SU-DHL-6 (cell line): ENCODE measurements at regions not wholly inside any gene's neighbourhood (a gene's known extent, or its start where the extent isn't known, plus 50 kb on each side); places are given as distances from the start of the nearest gene placed in this dataset.

ENCODE experiments used
- H2AFZ ChIP-seq: fragments of 200-600 bp; sonication (generic); 2 replicates; pipeline ENCODE4 v1.6.1; 2014; ENCODE audit warnings: low read depth, mild to moderate bottlenecking, moderate library complexity, mixed read lengths, antibody characterized with exemption, low read length; ENCODE audit not compliant: severe bottlenecking
- H3F3A ChIP-seq: fragments of 200-600 bp; shearing (Covaris generic); 2 replicates; pipeline ENCODE4 v1.6.0; 2016; ENCODE audit warnings: antibody characterized with exemption, mild to moderate bottlenecking; ENCODE audit not compliant: insufficient read depth
- H3K27ac ChIP-seq: fragments of 200-600 bp; sonication (generic); 2 replicates; pipeline ENCODE4 v1.5.1; 2016; ENCODE audit warnings: low read depth, mild to moderate bottlenecking, low read length, moderate library complexity, mixed read lengths
- H3K27me3 ChIP-seq: fragments of 200-600 bp; sonication (generic), shearing (Covaris generic); 2 replicates; pipeline ENCODE4 v1.6.0; 2014; ENCODE audit warnings: mild to moderate bottlenecking, low read length
- H3K36me3 ChIP-seq: fragments of 200-600 bp; sonication (generic); 2 replicates; pipeline ENCODE4 v1.6.1; 2014; ENCODE audit warnings: mild to moderate bottlenecking, low read length, mixed read lengths
- H3K4me2 ChIP-seq: fragments of 300-600, 200-600 bp; shearing (Covaris generic), sonication (generic); 2 replicates; pipeline ENCODE4 v1.6.0; 2014; ENCODE audit warnings: low read length, low read depth, mild to moderate bottlenecking; ENCODE audit not compliant: poor library complexity, severe bottlenecking
- H3K4me3 ChIP-seq: fragments of 200-600 bp; sonication (generic); 2 replicates; pipeline ENCODE4 v1.5.1; 2014; ENCODE audit warnings: antibody characterized with exemption, low read length, mild to moderate bottlenecking, mixed read lengths; ENCODE audit not compliant: insufficient read depth, poor library complexity, severe bottlenecking
- H3K79me2 ChIP-seq: fragments of 200-600 bp; sonication (generic); 2 replicates; pipeline ENCODE4 v1.6.1; 2014; ENCODE audit warnings: mild to moderate bottlenecking, low read length, moderate library complexity; ENCODE audit not compliant: insufficient read depth
- H3K9ac ChIP-seq: fragments of 200-600 bp; sonication (generic); 2 replicates; pipeline ENCODE4 v1.7.0; 2014; ENCODE audit warnings: mild to moderate bottlenecking, low read length
- H3K9me2 ChIP-seq: fragments of 200-600 bp; sonication (generic); replicated peaks from 2 replicates; pipeline ENCODE4 v1.6.1; 2014; ENCODE audit warnings: low read length; ENCODE audit not compliant: insufficient read depth
- H3K9me3 ChIP-seq: fragments of 200-600 bp; sonication (generic); 2 replicates; pipeline ENCODE4 v1.6.1; 2014; ENCODE audit warnings: low read length, mixed read lengths; ENCODE audit not compliant: insufficient read depth
- H4K20me1 ChIP-seq: fragments of 200-600 bp; sonication (generic); 2 replicates; pipeline ENCODE4 v1.6.1; 2014; ENCODE audit warnings: low read depth, mild to moderate bottlenecking, antibody characterized with exemption, low read length, moderate library complexity, mixed read lengths
- CTCF ChIP-seq: fragments of 200-600 bp; sonication (generic); IDR thresholded peaks from one replicate; pipeline ENCODE4 v1.5.1; 2017; ENCODE audit warnings: antibody characterized with exemption, mild to moderate bottlenecking, low read length, moderate library complexity; ENCODE audit not compliant: insufficient read depth, poor library complexity, severe bottlenecking
- EZH2phosphoT487 ChIP-seq: fragments of 200-600 bp; sonication (generic), shearing (Covaris generic); conservative IDR thresholded peaks from 2 replicates; pipeline ENCODE4 v1.6.1; 2018; ENCODE audit warnings: mild to moderate bottlenecking, antibody characterized with exemption, low read length, moderate library complexity, mixed read lengths

DNA sequence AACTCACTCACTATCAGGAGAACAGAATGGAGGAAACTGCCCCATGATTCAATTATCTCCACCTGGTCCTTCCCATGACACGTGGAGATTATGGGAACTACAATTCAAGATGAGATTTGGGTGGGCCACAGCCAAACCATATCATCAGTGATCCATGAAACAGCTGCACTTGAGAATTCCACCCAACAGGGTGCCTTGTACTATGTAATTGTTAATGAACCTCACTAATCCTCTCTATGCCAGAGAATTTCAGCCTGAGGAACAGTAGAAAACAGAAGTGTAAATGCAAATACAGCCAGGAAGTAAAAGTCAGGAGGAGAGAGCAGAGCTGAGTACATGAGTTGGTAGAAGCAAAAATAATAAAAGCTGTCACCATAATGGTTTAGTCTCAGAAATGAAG lies 261.4 kb downstream of the EPHA4 start:
- H3K36me3 ChIP-seq: no peaks in the 10 kb centered on the region
- H3K27ac ChIP-seq: no peak overlapping the region
- no peak overlapping the region for H3K4me2 ChIP-seq
- H2AFZ ChIP-seq: no peak overlapping the region
- no peaks in the 10 kb centered on the region for H3K79me2 ChIP-seq
- TF ChIP-seq CTCF: no peak
- TF ChIP-seq EZH2phosphoT487: no peak
- no peaks in the 10 kb centered on the region for H4K20me1 ChIP-seq
- no peaks in the 10 kb centered on the region for H3F3A ChIP-seq
- no peaks in the 10 kb centered on the region for H3K9me3 ChIP-seq
- no peak overlapping the region for H3K9ac ChIP-seq
- no peaks in the 10 kb centered on the region for H3K9me2 ChIP-seq
- no peaks in the 10 kb centered on the region for H3K27me3 ChIP-seq
- H3K4me3 ChIP-seq: no peak overlapping the region

DNA sequence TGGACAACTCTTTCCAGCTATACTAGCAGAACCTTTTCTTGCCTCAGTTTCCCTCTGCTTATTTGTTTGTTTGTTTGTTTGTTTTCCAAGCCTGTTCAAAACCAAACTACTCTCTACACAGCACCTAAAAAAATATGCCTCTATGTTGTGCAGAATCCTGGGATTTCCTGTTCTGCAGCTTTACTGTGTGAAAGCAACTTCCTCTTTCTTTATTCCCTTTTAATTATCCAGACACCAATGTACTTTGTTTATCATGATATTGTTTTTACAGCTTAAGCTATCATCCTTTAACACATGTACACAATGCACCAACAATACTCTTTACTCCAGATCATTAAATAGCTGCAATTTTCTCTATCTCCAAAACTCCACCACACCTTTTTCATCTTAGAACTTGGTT lies 259.5 kb downstream of the EPHA4 start:
- no peaks in the 10 kb centered on the region for H3K9me2 ChIP-seq
- H3K9ac ChIP-seq: no peak overlapping the region
- no peaks in the 10 kb centered on the region for H3F3A ChIP-seq
- H3K27ac ChIP-seq: no peak overlapping the region
- no peaks in the 10 kb centered on the region for H3K27me3 ChIP-seq
- H3K4me3 ChIP-seq: no peak overlapping the region
- no peak overlapping the region for H3K4me2 ChIP-seq
- no peaks in the 10 kb centered on the region for H3K9me3 ChIP-seq
- no peaks in the 10 kb centered on the region for H3K36me3 ChIP-seq
- no peak overlapping the region for H2AFZ ChIP-seq
- H4K20me1 ChIP-seq: no peaks in the 10 kb centered on the region
- TF ChIP-seq CTCF: no peak
- no peak for TF ChIP-seq EZH2phosphoT487
- no peaks in the 10 kb centered on the region for H3K79me2 ChIP-seq

GRCh38 chr2:221314786-221315185 lies 257.3 kb downstream of the EPHA4 start:
- Histone ChIP-seq H3K4me3 (no peak overlapping the region), H3K9me3 (no peaks in the 10 kb centered on the region), H2AFZ (no peak overlapping the region), H3K9ac (no peak overlapping the region), H3K27ac (no peak overlapping the region), H3K9me2 (no peaks in the 10 kb centered on the region), H3K79me2 (no peaks in the 10 kb centered on the region), H3F3A (no peaks in the 10 kb centered on the region), H3K4me2 (no peak overlapping the region), H3K27me3 (no peaks in the 10 kb centered on the region), H3K36me3 (no peaks in the 10 kb centered on the region), H4K20me1 (no peaks in the 10 kb centered on the region)
- TF ChIP-seq CTCF: no peak
- no peak for TF ChIP-seq EZH2phosphoT487
